ENCODE measurements at regions not wholly inside any gene's neighbourhood (a gene's known extent, or its start where the extent isn't known, plus 50 kb on each side); places are given as distances from the start of the nearest gene placed in this dataset.

DNA sequence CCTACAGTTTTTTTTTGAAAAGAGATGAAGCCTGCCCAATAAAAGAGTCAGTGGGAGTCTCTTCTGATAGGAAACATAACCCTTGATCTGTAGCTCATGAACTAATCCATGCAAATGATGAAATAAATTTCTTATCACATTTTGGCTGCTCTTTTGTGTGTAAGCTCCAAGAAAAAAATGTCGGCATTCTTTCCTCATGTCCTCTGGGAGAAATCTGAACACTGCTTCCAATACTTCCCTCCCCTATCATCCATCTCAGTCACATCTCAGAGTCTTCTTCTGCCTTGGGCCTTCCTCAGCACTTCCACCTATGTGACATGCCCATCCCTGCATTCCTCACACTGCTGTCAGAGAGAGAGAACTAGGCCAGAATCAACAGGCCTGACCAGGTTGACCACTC, 395.7 kb upstream of the ST6GAL2 start:
- POLR2A ChIA-PET, result no interaction called here

GRCh38 chr2:107282135-107282534, 396.2 kb upstream of the ST6GAL2 start:
- no peak overlapping the region for H3K4me3 ChIP-seq (ENCODE audit: low read depth, low read length)
- CTCF ChIA-PET, result no interaction called here
- POLR2A ChIA-PET, result no interaction called here
- no peak for DNase-seq (ENCODE audit: low read depth, low spot score)
- TF ChIP-seq, protein P1, sequence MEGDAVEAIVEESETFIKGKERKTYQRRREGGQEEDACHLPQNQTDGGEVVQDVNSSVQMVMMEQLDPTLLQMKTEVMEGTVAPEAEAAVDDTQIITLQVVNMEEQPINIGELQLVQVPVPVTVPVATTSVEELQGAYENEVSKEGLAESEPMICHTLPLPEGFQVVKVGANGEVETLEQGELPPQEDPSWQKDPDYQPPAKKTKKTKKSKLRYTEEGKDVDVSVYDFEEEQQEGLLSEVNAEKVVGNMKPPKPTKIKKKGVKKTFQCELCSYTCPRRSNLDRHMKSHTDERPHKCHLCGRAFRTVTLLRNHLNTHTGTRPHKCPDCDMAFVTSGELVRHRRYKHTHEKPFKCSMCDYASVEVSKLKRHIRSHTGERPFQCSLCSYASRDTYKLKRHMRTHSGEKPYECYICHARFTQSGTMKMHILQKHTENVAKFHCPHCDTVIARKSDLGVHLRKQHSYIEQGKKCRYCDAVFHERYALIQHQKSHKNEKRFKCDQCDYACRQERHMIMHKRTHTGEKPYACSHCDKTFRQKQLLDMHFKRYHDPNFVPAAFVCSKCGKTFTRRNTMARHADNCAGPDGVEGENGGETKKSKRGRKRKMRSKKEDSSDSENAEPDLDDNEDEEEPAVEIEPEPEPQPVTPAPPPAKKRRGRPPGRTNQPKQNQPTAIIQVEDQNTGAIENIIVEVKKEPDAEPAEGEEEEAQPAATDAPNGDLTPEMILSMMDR (IDR thresholded peaks at IDR 0.05; ENCODE audit: insufficient read depth, low read length, missing control alignments), result no peak

More for the DNA sequence above, 395.7 kb upstream of the ST6GAL2 start:
- CTCF ChIA-PET, result no interaction called here
- DNase-seq (ENCODE audit: low read depth, low spot score), result no peak
- H3K4me3 ChIP-seq (ENCODE audit: low read depth, low read length), result no peak overlapping the region
- TF ChIP-seq, protein P1 (IDR thresholded peaks at IDR 0.05; ENCODE audit: insufficient read depth, low read length, missing control alignments), result no peak

DNA sequence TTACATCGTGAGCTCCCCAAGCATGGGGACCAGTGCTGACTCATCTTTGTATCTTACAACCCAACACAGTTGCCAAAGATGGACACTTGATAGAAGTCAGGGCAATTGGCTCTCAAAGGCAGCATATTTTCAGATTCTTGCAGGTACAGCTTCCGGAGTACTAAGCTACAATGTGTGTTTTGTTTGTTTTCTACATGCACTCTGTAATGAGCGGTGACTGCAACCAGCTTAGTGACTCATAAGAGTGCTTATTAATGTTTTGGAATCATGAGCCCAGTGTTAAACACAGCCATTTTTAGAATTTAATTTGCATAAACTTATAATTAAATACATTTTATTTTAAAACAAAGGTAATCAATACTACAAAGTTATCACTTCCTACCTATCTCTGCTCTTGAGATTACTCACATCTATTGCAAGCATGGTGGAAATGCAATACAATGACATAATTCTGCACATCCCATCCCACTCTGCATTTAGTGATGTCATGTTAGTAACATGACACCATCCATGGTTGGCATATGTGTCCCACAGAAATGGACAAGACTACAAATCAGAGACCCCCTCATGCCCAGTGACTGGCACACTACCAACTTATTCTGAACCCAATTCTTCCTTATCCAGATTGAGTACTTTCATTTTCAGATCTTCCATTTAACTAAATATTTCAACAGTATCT, 399.8 kb upstream of the ST6GAL2 start:
- TF ChIP-seq, protein P1 (IDR thresholded peaks at IDR 0.05; ENCODE audit: insufficient read depth, low read length, missing control alignments), result no peak
- H3K4me3 ChIP-seq (ENCODE audit: low read depth, low read length), result no peak overlapping the region
- ChIA-PET POLR2A (no interaction called here), CTCF (no interaction called here)
- no peak for DNase-seq (ENCODE audit: low read depth, low spot score)

- H3K4me3 ChIP-seq (ENCODE audit: low read depth, low read length), result no peak overlapping the region
- TF ChIP-seq, protein P1 (IDR thresholded peaks at IDR 0.05; ENCODE audit: insufficient read depth, low read length, missing control alignments), result no peak
- ChIA-PET CTCF (no interaction called here), POLR2A (no interaction called here)
- no peak for DNase-seq (ENCODE audit: low read depth, low spot score)
Measured at GRCh38 chr2:107290041-107290440, 404.1 kb upstream of the ST6GAL2 start.

DNA sequence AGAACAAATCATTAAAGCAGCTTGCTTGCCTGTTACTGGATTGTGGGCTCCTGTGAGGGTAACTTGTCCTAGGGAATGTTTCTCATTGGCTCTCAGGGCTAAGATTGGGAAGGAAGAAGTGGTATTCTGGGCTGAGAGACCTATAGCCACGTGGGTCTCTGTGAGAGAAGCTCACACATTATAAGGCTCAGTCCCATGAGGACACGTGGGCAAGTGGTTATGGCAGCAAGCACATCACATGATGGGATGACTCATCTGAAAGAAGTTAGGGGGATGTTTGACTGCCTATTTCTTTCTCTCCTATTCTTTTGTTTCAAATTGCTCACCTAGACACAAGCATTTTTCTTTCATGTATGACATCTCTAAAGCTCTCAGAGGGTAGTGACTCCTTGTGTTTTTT, 418.0 kb upstream of the ST6GAL2 start:
- ChIA-PET CTCF (no interaction called here), POLR2A (no interaction called here)
- DNase-seq (ENCODE audit: low read depth, low spot score), result no peak
- H3K4me3 ChIP-seq (ENCODE audit: low read depth, low read length), result no peak overlapping the region
- TF ChIP-seq, protein P1 (IDR thresholded peaks at IDR 0.05; ENCODE audit: insufficient read depth, low read length, missing control alignments), result no peak

DNA sequence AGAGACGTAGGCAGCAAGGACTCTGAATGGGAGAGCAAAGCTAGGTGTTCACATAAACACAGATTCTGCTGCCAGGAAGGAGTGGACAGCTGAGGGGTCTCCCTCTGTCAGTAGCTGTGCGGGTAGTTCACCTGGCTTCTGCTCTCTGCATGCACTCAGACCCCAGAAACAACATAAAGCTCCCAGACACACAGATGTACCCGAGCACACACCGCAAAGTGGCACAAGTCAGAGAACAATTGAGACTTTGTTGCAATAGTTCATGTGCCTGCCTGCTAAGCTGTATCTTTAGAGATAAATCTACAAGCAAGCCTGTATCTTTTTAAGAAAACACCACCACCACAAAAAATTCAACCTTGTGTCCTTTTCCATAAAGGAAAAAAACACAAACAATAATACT, 420.0 kb upstream of the ST6GAL2 start:
- CTCF ChIA-PET, result no interaction called here
- TF ChIP-seq, protein P1 (IDR thresholded peaks at IDR 0.05; ENCODE audit: insufficient read depth, low read length, missing control alignments), result no peak
- POLR2A ChIA-PET, result no interaction called here
- H3K4me3 ChIP-seq (ENCODE audit: low read depth, low read length), result no peak overlapping the region
- DNase-seq (ENCODE audit: low read depth, low spot score), result no peak
